Activated B cell treated with CpG ODN at 0.5 μM for 24 hours (primary cell): ENCODE measurements at regions not wholly inside any gene's neighbourhood (a gene's known extent, or its start where the extent isn't known, plus 50 kb on each side); places are given as distances from the start of the nearest gene placed in this dataset.

ENCODE experiments used
- ATAC-seq: fragments of 200-7000 bp; cut with Tn5 transposase; one replicate; pipeline ENCODE4 v1.10.0; 2021; ENCODE audit warnings: low read depth, mild to moderate bottlenecking, moderate library complexity
- CTCF ChIA-PET: fragments of 350-600 bp; sonication (Branson Sonifier 250); formaldehyde crosslinking; loops from one replicate; lab custom pipeline; 2021; ENCODE audit warnings: antibody characterized with exemption; lab: Charles Lee
- POLR2A ChIA-PET: fragments of 350-600 bp; sonication (Branson Sonifier 250); formaldehyde crosslinking; loops from one replicate; lab custom pipeline; 2021; ENCODE audit warnings: antibody characterized with exemption; lab: Charles Lee
- DNase-seq: peaks from one replicate; pipeline ENCODE4 v3.0.0; 2022
- H3K27ac Mint-ChIP-seq: one replicate; pipeline ENCODE4 v1.8.0; 2020; ENCODE audit warnings: mixed read lengths
- H3K27me3 Mint-ChIP-seq: one replicate; pipeline ENCODE4 v1.8.0; 2021; ENCODE audit warnings: mixed read lengths
- H3K36me3 Mint-ChIP-seq: one replicate; pipeline ENCODE4 v1.8.0; 2021; ENCODE audit warnings: low read depth, mixed read lengths
- H3K4me1 Mint-ChIP-seq: one replicate; pipeline ENCODE4 v1.8.0; 2021; ENCODE audit warnings: mixed read lengths
- H3K4me3 Mint-ChIP-seq: one replicate; pipeline ENCODE4 v1.8.0; 2020; ENCODE audit warnings: mild to moderate bottlenecking, mixed read lengths
- H3K9me3 Mint-ChIP-seq: one replicate; pipeline ENCODE4 v1.8.0; 2020; ENCODE audit warnings: mixed read lengths
- CTCF ChIP-seq: fragments of 200-600 bp; IDR thresholded peaks from one replicate; pipeline ENCODE4 v1.8.0; 2022; ENCODE audit warnings: antibody characterized with exemption, mild to moderate bottlenecking
- intact Hi-C: fragments of 100-400 bp; cut with micrococcal nuclease; formaldehyde crosslinking; loops from one replicate; pipeline ENCODE4 v1.15.1; 2024

- Mint-ChIP-seq H3K4me1 (no peaks in the 10 kb centered on the region), H3K27ac (no peak overlapping the region), H3K27me3 (peaks cover 2% of the 10 kb centered on the region), H3K9me3 (no peaks in the 10 kb centered on the region), H3K4me3 (no peak overlapping the region), H3K36me3 (no peaks in the 10 kb centered on the region)
- POLR2A ChIA-PET, result no interaction called here
- no peak for ATAC-seq
- intact Hi-C loops, result no loop called here
- TF ChIP-seq CTCF, result no peak
- CTCF ChIA-PET, result no interaction called here
- no peak for DNase-seq
Observed at GRCh38 chr21:38899277-38899947, 93.7 kb downstream of the ETS2 start.

- H3K4me1 Mint-ChIP-seq, result no peaks in the 10 kb centered on the region
- DNase-seq, result no peak
- H3K4me3 Mint-ChIP-seq, result no peak overlapping the region
- CTCF ChIA-PET, result no interaction called here
- ATAC-seq, result no peak
- peaks cover 2% of the 10 kb centered on the region for H3K27me3 Mint-ChIP-seq
- H3K27ac Mint-ChIP-seq, result no peak overlapping the region
- no peak for TF ChIP-seq CTCF
- intact Hi-C loops, result no loop called here
- no peaks in the 10 kb centered on the region for H3K36me3 Mint-ChIP-seq
- H3K9me3 Mint-ChIP-seq, result no peaks in the 10 kb centered on the region
- POLR2A ChIA-PET, result no interaction called here
Observed at GRCh38 chr21:38898422-38899096, 92.8 kb downstream of the ETS2 start.

- intact Hi-C loops, result no loop called here
- DNase-seq (no peak), ATAC-seq (no peak)
- CTCF ChIA-PET, result no interaction called here
- Mint-ChIP-seq H3K4me1 (no peaks in the 10 kb centered on the region), H3K27ac (no peak overlapping the region), H3K9me3 (no peaks in the 10 kb centered on the region), H3K27me3 (peaks cover 2% of the 10 kb centered on the region), H3K4me3 (no peak overlapping the region), H3K36me3 (no peaks in the 10 kb centered on the region)
- no peak for TF ChIP-seq CTCF
- POLR2A ChIA-PET, result no interaction called here
Observed at GRCh38 chr21:38897532-38898421, 92.0 kb downstream of the ETS2 start.

- ChIA-PET POLR2A (no interaction called here), CTCF (interaction anchor here (0.7 kb wide), 1 partner anchor 159 kb away, joined by 3 read pairs; no protein-coding TSS in a partner anchor)
- no peak for DNase-seq
- Mint-ChIP-seq H3K27ac (no peak overlapping the region), H3K9me3 (no peaks in the 10 kb centered on the region), H3K4me1 (no peaks in the 10 kb centered on the region), H3K27me3 (peaks cover 3% of the 10 kb centered on the region), H3K36me3 (no peaks in the 10 kb centered on the region), H3K4me3 (no peak overlapping the region)
- intact Hi-C loops, result no loop called here
- no peak for TF ChIP-seq CTCF
- no peak for ATAC-seq
Observed at GRCh38 chr21:38894899-38895298, 89.2 kb downstream of the ETS2 start.
